HEK293T (cell line): ENCODE measurements at regions not wholly inside any gene's neighbourhood (a gene's known extent, or its start where the extent isn't known, plus 50 kb on each side); places are given as distances from the start of the nearest gene placed in this dataset.

Experiments used
- ARNT ChIP-seq: fragments of 450-650 bp; IDR thresholded peaks from 2 replicates; pipeline ENCODE4 v1.6.1; 2017; ENCODE audit warnings: mild to moderate bottlenecking
- BHLHE40 ChIP-seq: fragments of 450-650 bp; IDR thresholded peaks from 2 replicates; pipeline ENCODE4 v1.6.1; 2016; ENCODE audit warnings: mild to moderate bottlenecking, moderate library complexity, borderline replicate concordance
- CTBP1 ChIP-seq: fragments of 450-650 bp; IDR thresholded peaks from 2 replicates; pipeline ENCODE4 v1.6.1; 2016; ENCODE audit warnings: borderline replicate concordance
- FOXA1 ChIP-seq: fragments of 450-650 bp; IDR thresholded peaks from 2 replicates; pipeline ENCODE4 v1.6.1; 2016; ENCODE audit warnings: mild to moderate bottlenecking
- FOXK2 ChIP-seq: fragments of 450-650 bp; IDR thresholded peaks from 2 replicates; pipeline ENCODE4 v1.6.1; 2016; ENCODE audit warnings: mild to moderate bottlenecking
- FOXM1 ChIP-seq: fragments of 450-650 bp; IDR thresholded peaks from 2 replicates; pipeline ENCODE4 v1.6.1; 2017; ENCODE audit warnings: mild to moderate bottlenecking, borderline replicate concordance
- LEF1 ChIP-seq: fragments of 450-650 bp; IDR thresholded peaks from 2 replicates; pipeline ENCODE4 v1.6.1; 2017; ENCODE audit warnings: mild to moderate bottlenecking, borderline replicate concordance
- NFRKB ChIP-seq: fragments of 450-650 bp; IDR thresholded peaks from 2 replicates; pipeline ENCODE4 v1.6.1; 2016; ENCODE audit warnings: mild to moderate bottlenecking, moderate library complexity
- SP1 ChIP-seq: fragments of 450-650 bp; IDR thresholded peaks from 2 replicates; pipeline ENCODE4 v1.6.1; 2017
- SUZ12 ChIP-seq: fragments of 450-650 bp; IDR thresholded peaks from 2 replicates; pipeline ENCODE4 v1.6.1; 2016; ENCODE audit warnings: mild to moderate bottlenecking
- TARDBP ChIP-seq: fragments of 450-650 bp; IDR thresholded peaks from 2 replicates; pipeline ENCODE4 v1.6.1; 2016
- ZNF384 ChIP-seq: fragments of 450-650 bp; IDR thresholded peaks from 2 replicates; pipeline ENCODE4 v1.6.1; 2016
- TF ChIP-seq, protein P1 (sequence below): fragments of 450-650 bp; IDR thresholded peaks from 2 replicates; pipeline ENCODE4 v1.6.1; 2016

DNA sequence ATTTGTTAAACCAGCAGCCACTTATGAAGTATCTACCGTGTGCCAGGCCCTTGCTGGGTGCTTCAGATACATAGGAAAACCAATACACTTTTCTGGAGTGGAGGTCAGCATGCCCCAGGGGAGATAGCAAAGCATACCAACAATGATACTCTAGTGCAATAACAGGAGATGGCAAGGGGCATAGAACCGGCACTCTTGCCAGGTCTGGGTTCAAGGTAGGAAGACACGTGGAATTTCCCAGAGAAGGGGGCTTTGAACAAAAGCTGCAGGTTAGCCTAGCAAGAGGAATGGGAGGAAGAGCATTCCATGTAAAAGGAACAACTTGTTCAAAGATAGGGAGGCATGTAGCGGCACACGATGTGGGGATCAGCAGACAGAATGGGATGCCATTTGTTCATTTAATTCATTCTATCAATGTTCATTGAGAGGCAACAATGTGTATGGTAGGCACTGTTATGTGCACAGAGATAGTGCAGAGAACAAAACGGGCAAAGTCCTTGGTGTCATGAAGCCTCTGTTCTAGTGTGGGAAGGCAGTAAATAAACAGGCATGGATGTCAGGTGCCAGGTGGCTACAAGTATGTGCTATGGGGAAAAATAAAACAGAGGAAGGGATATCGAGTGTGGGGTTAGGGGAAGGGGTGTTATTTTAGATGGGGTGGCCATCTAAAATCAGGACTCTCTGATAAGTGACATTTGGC is 162.6 kb upstream of the E2F8 start:
- TF ChIP-seq FOXK2 (no peak), FOXA1 (no peak), BHLHE40 (no peak), SP1 (no peak), NFRKB (no peak), FOXM1 (no peak), LEF1 (no peak), ZNF384 (no peak), SUZ12 (no peak), ARNT (no peak), CTBP1 (no peak), TARDBP (no peak)
- TF ChIP-seq, protein P1, sequence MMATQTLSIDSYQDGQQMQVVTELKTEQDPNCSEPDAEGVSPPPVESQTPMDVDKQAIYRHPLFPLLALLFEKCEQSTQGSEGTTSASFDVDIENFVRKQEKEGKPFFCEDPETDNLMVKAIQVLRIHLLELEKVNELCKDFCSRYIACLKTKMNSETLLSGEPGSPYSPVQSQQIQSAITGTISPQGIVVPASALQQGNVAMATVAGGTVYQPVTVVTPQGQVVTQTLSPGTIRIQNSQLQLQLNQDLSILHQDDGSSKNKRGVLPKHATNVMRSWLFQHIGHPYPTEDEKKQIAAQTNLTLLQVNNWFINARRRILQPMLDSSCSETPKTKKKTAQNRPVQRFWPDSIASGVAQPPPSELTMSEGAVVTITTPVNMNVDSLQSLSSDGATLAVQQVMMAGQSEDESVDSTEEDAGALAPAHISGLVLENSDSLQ, result no peak
